NCI-H524 (cell line): ENCODE measurements at regions not wholly inside any gene's neighbourhood (a gene's known extent, or its start where the extent isn't known, plus 50 kb on each side); places are given as distances from the start of the nearest gene placed in this dataset.

Source experiments
- DNase-seq, 2 experiments: peaks; one replicate each; lab custom pipeline; 2025; lab: John Stamatoyannopoulos, UW

GRCh38 chr12:45669792-45670191 is 59.7 kb upstream of the ARID2 start:
- DNase-seq: no peak

GRCh38 chr12:45670346-45671065 is 59.0 kb upstream of the ARID2 start:
- DNase-seq: no peak

DNA sequence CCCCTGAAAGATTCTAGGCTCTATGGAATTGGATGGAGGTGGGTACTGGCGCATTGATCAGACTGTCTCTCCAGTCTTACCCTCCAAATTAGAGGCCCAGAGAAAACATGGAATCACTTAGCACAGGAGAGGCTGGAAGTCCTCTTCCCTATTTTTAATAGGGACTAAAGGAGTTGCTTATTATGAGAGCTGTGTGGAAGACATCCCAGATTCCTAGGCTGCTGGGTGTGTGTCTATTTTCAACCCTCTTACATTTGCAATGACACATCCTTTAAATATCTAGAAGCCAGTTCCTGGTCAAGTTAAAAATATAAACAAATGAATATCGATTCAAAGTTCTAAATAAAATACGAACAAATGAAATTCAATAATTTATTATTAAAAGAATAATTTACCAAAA is 58.3 kb upstream of the ARID2 start:
- DNase-seq: no peak

DNA sequence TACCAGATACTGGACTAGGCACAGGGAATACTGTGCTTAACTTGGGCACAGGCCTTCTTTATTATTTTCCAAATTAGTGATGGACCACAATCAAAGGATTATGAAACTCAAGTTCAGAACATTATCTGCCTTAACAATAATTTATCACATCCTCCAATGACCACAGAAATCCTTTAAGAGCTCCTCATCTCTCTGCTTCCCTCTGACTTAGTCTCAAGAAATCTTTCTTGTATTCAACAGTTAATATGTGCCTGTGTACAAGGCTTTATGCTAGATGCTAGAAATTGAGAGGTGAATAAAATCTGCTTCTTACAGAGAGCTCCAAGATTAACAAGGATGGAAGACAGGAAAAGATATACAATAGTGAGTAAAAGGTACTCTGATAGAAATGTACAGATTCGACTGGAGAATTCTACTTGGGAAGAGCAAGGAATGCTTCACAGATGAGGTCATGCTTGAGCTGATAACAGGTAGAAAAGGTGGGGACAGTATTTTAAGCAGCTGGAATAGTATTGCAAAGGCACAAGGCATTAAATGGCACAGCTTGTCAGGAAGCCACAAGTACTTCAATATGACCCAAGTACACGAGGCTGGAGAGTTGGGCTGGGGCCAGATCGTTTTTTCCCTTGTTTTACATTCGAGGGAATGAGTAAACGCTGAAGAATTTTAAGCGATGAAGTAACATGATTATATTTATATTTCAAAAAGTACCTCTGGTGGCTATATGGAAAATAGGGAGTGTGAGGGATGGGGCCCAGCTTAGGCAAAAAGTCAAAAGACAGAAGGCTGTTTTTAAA is 55.1 kb upstream of the ARID2 start:
- no peak for DNase-seq

- DNase-seq: no peak
Observed at GRCh38 chr12:45675534-45675933, 54.0 kb upstream of the ARID2 start.
